HEK293 (cell line): ENCODE measurements at regions not wholly inside any gene's neighbourhood (a gene's known extent, or its start where the extent isn't known, plus 50 kb on each side); places are given as distances from the start of the nearest gene placed in this dataset.

Experiments
- CTCF ChIP-seq: fragments of 450-650 bp; formaldehyde crosslinking; IDR thresholded peaks from 2 replicates; pipeline ENCODE4 v1.5.1; 2016; ENCODE audit warnings: missing biosample characterization, missing genetic modification characterization
- GLIS1 ChIP-seq: fragments of 450-650 bp; formaldehyde crosslinking; IDR thresholded peaks from 2 replicates; pipeline ENCODE4 v1.5.1; 2016; ENCODE audit warnings: missing biosample characterization, missing genetic modification characterization
- REST ChIP-seq: fragments of 450-650 bp; formaldehyde crosslinking; IDR thresholded peaks from 2 replicates; pipeline ENCODE4 v1.5.1; 2016; ENCODE audit warnings: missing biosample characterization, missing genetic modification characterization
- TCF7L2 ChIP-seq: IDR thresholded peaks from 2 replicates; pipeline ENCODE4 v1.6.1; 2011; ENCODE audit warnings: low read depth, mild to moderate bottlenecking, inconsistent platforms, low read length, moderate library complexity, borderline replicate concordance
- ZNF335 ChIP-seq: fragments of 450-650 bp; formaldehyde crosslinking; conservative IDR thresholded peaks from 2 replicates; pipeline ENCODE4 v1.5.1; 2016; ENCODE audit warnings: missing biosample characterization, missing genetic modification characterization
- ZNF416 ChIP-seq: fragments of 450-650 bp; formaldehyde crosslinking; IDR thresholded peaks from 2 replicates; pipeline ENCODE4 v1.5.1; 2016; ENCODE audit warnings: missing biosample characterization, missing genetic modification characterization
- ZNF664 ChIP-seq: fragments of 450-650 bp; formaldehyde crosslinking; IDR thresholded peaks from 2 replicates; pipeline ENCODE4 v1.5.1; 2016; ENCODE audit warnings: missing biosample characterization, missing genetic modification characterization

GRCh38 chr6:95321126-95321525, 256.2 kb upstream of the MANEA start:
- TF ChIP-seq CTCF (tag by site-specific recombination) = no peak
- no peak for TF ChIP-seq TCF7L2
- no peak for TF ChIP-seq GLIS1
- TF ChIP-seq ZNF664 (tag by site-specific recombination) = no peak
- no peak for TF ChIP-seq ZNF335
- no peak for TF ChIP-seq REST (tag by site-specific recombination)
- TF ChIP-seq ZNF416 (tag by site-specific recombination) = no peak
